Nephron progenitor cell (in vitro differentiated cells): ENCODE measurements at regions not wholly inside any gene's neighbourhood (a gene's known extent, or its start where the extent isn't known, plus 50 kb on each side); places are given as distances from the start of the nearest gene placed in this dataset.

Source experiments
- DNase-seq: peaks from one replicate; pipeline ENCODE4 v3.0.0; 2021
- H3K27ac Mint-ChIP-seq: 2 replicates; pipeline ENCODE4 v1.8.0; 2021; ENCODE audit warnings: mild to moderate bottlenecking, moderate library complexity, mixed read lengths
- H3K27me3 Mint-ChIP-seq: 2 replicates; pipeline ENCODE4 v1.8.0; 2021; ENCODE audit warnings: mild to moderate bottlenecking, low read depth, mixed read lengths; ENCODE audit not compliant: poor library complexity
- H3K36me3 Mint-ChIP-seq: 2 replicates; pipeline ENCODE4 v1.8.0; 2021; ENCODE audit warnings: low read depth, mixed read lengths
- H3K4me1 Mint-ChIP-seq: 2 replicates; pipeline ENCODE4 v1.8.0; 2021; ENCODE audit warnings: mixed read lengths
- H3K4me3 Mint-ChIP-seq: 2 replicates; pipeline ENCODE4 v1.8.0; 2021; ENCODE audit warnings: mild to moderate bottlenecking, moderate library complexity, mixed read lengths
- H3K9me3 Mint-ChIP-seq: 2 replicates; pipeline ENCODE4 v1.8.0; 2021; ENCODE audit warnings: mild to moderate bottlenecking, moderate library complexity, mixed read lengths
- CTCF ChIP-seq: fragments of 200-600 bp; sonication (generic); IDR thresholded peaks from 2 replicates; pipeline ENCODE4 v1.5.0; 2021; ENCODE audit warnings: antibody characterized with exemption

DNA sequence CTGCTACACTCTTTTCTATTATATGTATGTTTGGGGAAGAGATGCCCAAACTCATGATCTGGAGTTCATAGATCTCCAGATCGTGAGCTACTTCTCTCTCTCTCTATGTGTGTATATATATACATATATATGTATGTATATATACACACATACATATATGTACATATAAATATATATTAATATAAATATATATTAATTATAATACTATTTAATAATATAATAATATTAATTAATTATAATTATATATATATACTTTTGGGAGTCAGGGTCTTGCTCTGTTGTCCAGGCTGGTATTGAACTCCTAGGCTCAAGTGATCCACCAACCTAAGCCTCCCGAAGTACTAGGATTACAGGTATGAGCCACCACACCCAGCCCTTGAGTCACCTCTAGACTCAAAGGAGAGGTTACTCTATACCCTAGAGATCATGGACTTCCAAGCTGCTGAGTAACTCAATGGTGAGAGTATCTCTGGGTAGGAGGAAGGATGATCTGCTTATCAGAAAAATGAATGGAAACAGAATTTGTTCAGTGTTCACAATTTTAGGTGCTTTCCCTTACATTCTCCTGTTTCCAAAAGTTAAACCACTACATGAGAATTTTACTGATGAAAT, 463.5 kb upstream of the TRIB2 start:
- no peak for TF ChIP-seq CTCF
- Mint-ChIP-seq H3K36me3 (no peaks in the 10 kb centered on the region), H3K9me3 (no peaks in the 10 kb centered on the region), H3K27me3 (no peaks in the 10 kb centered on the region), H3K4me3 (no peak overlapping the region), H3K27ac (no peak overlapping the region), H3K4me1 (no peaks in the 10 kb centered on the region)
- no peak for DNase-seq

- Mint-ChIP-seq H3K36me3 (no peaks in the 10 kb centered on the region), H3K4me1 (no peaks in the 10 kb centered on the region), H3K27me3 (no peaks in the 10 kb centered on the region), H3K9me3 (no peaks in the 10 kb centered on the region), H3K27ac (no peak overlapping the region), H3K4me3 (no peak overlapping the region)
- DNase-seq, result no peak
- TF ChIP-seq CTCF, result no peak
Observed at GRCh38 chr2:12254280-12254860, 462.4 kb upstream of the TRIB2 start.

DNA sequence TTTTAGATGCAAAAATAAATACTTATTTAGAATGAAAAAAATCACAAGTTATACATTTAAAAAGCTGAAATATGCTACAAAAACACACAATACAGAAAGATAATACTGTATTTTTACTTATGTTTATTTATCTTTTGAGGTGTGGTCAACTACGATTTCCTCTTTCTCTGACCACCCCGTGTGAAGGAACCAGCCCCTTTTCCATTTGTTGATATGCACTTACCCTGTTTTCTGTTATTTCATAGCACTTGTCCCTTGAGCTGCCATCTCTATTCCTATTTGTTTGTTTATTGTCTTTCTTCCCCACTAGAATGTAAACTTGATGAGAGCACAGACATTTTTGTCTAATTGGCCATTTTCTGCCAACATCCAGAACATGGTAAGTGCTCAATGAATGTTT, 460.5 kb upstream of the TRIB2 start:
- H3K27me3 Mint-ChIP-seq, result no peaks in the 10 kb centered on the region
- no peak for DNase-seq
- no peak for TF ChIP-seq CTCF
- no peaks in the 10 kb centered on the region for H3K4me1 Mint-ChIP-seq
- H3K9me3 Mint-ChIP-seq, result no peaks in the 10 kb centered on the region
- H3K27ac Mint-ChIP-seq, result no peak overlapping the region
- H3K36me3 Mint-ChIP-seq, result no peaks in the 10 kb centered on the region
- no peak overlapping the region for H3K4me3 Mint-ChIP-seq

DNA sequence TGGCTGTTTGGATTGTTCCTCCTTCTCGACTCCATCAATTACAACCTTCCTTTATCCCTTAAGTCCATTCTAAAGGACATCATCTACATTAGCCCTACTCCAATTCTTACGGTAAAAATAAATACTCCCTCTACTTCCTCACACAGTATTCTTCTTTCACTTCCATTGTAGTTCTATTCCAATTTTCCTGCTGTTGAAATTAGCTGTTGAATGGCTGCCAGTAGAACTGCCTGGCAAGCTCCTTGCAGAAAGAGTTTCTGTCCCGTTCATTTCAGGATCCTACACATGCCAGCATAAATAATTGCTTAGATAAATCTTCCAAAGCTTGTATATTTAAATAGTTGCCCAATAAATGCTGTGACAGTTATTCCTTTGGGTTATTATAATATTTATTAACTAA, 459.3 kb upstream of the TRIB2 start:
- Mint-ChIP-seq H3K4me3 (no peak overlapping the region), H3K36me3 (no peaks in the 10 kb centered on the region), H3K9me3 (no peaks in the 10 kb centered on the region), H3K27me3 (no peaks in the 10 kb centered on the region), H3K4me1 (no peaks in the 10 kb centered on the region), H3K27ac (no peak overlapping the region)
- no peak for TF ChIP-seq CTCF
- no peak for DNase-seq

DNA sequence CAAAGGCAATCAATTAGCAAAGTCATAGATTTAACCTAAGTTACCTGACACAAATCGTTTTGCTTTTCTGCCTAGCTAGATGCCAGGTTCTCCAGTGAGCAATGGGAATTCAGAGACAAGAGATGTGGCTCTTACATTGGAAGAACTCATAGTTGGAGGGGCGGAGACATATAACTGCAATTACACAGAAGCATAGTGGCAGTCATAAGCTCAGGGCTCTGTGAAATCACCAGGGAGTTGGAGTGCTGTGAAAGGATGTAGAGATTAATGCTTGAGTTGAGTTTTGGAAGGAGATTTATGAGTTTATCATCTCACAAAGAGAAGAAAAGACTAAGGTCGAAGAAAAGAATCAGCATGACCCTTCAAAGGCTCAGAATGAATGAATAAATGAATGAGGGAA, 457.2 kb upstream of the TRIB2 start:
- TF ChIP-seq CTCF, result no peak
- H3K27me3 Mint-ChIP-seq, result peaks cover 3% of the 10 kb centered on the region
- H3K9me3 Mint-ChIP-seq, result no peaks in the 10 kb centered on the region
- no peak for DNase-seq
- no peak overlapping the region for H3K4me3 Mint-ChIP-seq
- no peaks in the 10 kb centered on the region for H3K36me3 Mint-ChIP-seq
- no peak overlapping the region for H3K27ac Mint-ChIP-seq
- H3K4me1 Mint-ChIP-seq, result no peaks in the 10 kb centered on the region
